ENCODE measurements at regions not wholly inside any gene's neighbourhood (a gene's known extent, or its start where the extent isn't known, plus 50 kb on each side); places are given as distances from the start of the nearest gene placed in this dataset.

GRCh38 chr3:177516158-177517011 lies 319.1 kb upstream of the TBL1XR1 start:
- no peak for DNase-seq

- no peak for DNase-seq
Observed at GRCh38 chr3:177517906-177518305, 320.6 kb upstream of the TBL1XR1 start.

GRCh38 chr3:177519588-177519987 lies 322.3 kb upstream of the TBL1XR1 start:
- DNase-seq = no peak

GRCh38 chr3:177521305-177521704 lies 324.0 kb upstream of the TBL1XR1 start:
- DNase-seq = peak; percentile 95

GRCh38 chr3:177522051-177522450 lies 324.8 kb upstream of the TBL1XR1 start:
- DNase-seq = peak; percentile 54

- peak; percentile 3 for DNase-seq
Observed at GRCh38 chr3:177523067-177523675, 325.9 kb upstream of the TBL1XR1 start.

- peak; percentile 90 for DNase-seq
Observed at GRCh38 chr3:177523872-177524438, 326.7 kb upstream of the TBL1XR1 start.

- DNase-seq = no peak
Observed at GRCh38 chr3:177524742-177525141, 327.5 kb upstream of the TBL1XR1 start.

GRCh38 chr3:177525414-177525813 lies 328.1 kb upstream of the TBL1XR1 start:
- no peak for DNase-seq

- peak; percentile 27 for DNase-seq
Observed at GRCh38 chr3:177525987-177526712, 328.9 kb upstream of the TBL1XR1 start.

- DNase-seq = no peak
Observed at GRCh38 chr3:177527182-177527581, 329.9 kb upstream of the TBL1XR1 start.

- DNase-seq = peak; percentile 6
Observed at GRCh38 chr3:177528306-177529070, 331.2 kb upstream of the TBL1XR1 start.

- DNase-seq = no peak
Observed at GRCh38 chr3:177529071-177529550, 331.8 kb upstream of the TBL1XR1 start.

GRCh38 chr3:177529716-177530335 lies 332.5 kb upstream of the TBL1XR1 start:
- no peak for DNase-seq

GRCh38 chr3:177530908-177531307 lies 333.6 kb upstream of the TBL1XR1 start:
- no peak for DNase-seq

- no peak for DNase-seq
Observed at GRCh38 chr3:177536873-177537272, 339.6 kb upstream of the TBL1XR1 start.

- DNase-seq = no peak
Observed at GRCh38 chr3:177537612-177538011, 340.3 kb upstream of the TBL1XR1 start.

- no peak for DNase-seq
Observed at GRCh38 chr3:177538048-177538749, 340.9 kb upstream of the TBL1XR1 start.

GRCh38 chr3:177538750-177539730 lies 341.8 kb upstream of the TBL1XR1 start:
- DNase-seq = peak; percentile 46

GRCh38 chr3:177541541-177541940 lies 344.3 kb upstream of the TBL1XR1 start:
- no peak for DNase-seq

All from DMS53 (cell line).